GM18517 (cell line): ENCODE measurements at regions not wholly inside any gene's neighbourhood (a gene's known extent, or its start where the extent isn't known, plus 50 kb on each side); places are given as distances from the start of the nearest gene placed in this dataset.
"Not testable (repeated sequence)": the region's sequence is repeated elsewhere in the genome, so short reads cannot be mapped to it uniquely, and the experiment has no call there.

Source experiments
- ATAC-seq: cut with Tn5 transposase; IDR thresholded peaks from one replicate; pipeline ENCODE4 v1.9.1; 2021; ENCODE audit warnings: mild to moderate bottlenecking, moderate library complexity; ENCODE audit not compliant: unreplicated experiment

GRCh38 chr21:7956074-7956452 lies 2565.3 kb upstream of the TPTE start:
- not testable (repeated sequence) for ATAC-seq

DNA sequence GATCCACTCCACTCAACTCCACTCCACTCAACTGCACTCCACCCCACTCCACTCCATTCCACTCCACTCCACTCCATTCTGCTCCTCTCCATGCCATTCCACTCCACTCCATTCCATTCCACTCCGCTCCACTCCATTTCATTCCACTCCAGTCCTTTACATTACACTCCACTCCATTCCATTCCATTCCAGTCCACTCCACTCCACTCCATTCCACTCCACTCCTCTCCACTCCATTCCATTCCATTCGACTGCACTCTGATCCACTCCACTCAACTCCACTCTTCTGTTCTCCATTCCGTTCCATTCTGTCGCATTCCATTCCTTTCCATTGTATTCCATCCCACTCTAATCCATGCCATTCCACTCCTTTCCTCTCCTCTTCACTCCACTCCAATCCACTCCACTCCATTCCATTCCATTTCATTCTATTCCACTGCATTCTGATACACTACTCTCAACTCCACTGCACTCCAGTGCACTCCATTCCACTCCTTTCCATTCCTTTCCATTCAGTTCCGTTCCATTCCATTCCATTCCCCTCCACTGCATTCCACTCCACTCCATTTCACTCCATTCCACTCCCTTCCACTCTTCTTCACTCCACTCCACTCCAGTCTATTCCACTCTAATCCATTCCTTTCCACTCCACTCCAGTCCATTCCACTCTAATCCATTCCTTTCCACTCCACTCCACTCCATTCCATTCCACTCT lies 2564.2 kb upstream of the TPTE start:
- ATAC-seq, result not testable (repeated sequence)

- ATAC-seq, result no peak
Measured at GRCh38 chr21:7957713-7958064, 2563.7 kb upstream of the TPTE start.
